ENCODE measurements at regions not wholly inside any gene's neighbourhood (a gene's known extent, or its start where the extent isn't known, plus 50 kb on each side); places are given as distances from the start of the nearest gene placed in this dataset.
"Not testable (repeated sequence)": the region's sequence is repeated elsewhere in the genome, so short reads cannot be mapped to it uniquely, and the experiment has no call there.

- no peak for FAIRE-seq
Observed at GRCh38 chr5:104355350-104355749, 792.8 kb upstream of the NUDT12 start.

GRCh38 chr5:104353371-104353770 is 790.8 kb upstream of the NUDT12 start:
- no peak for FAIRE-seq

GRCh38 chr5:104352954-104353353 is 790.4 kb upstream of the NUDT12 start:
- FAIRE-seq: no peak

GRCh38 chr5:104347119-104347708 is 784.6 kb upstream of the NUDT12 start:
- FAIRE-seq: no peak

GRCh38 chr5:104345222-104346016 is 782.8 kb upstream of the NUDT12 start:
- FAIRE-seq: no peak

GRCh38 chr5:104344809-104345208 is 782.2 kb upstream of the NUDT12 start:
- no peak for FAIRE-seq

GRCh38 chr5:104327801-104328200 is 765.2 kb upstream of the NUDT12 start:
- no peak for FAIRE-seq

GRCh38 chr5:104326966-104327365 is 764.4 kb upstream of the NUDT12 start:
- FAIRE-seq: peak; percentile 36

GRCh38 chr5:104325356-104325755 is 762.8 kb upstream of the NUDT12 start:
- FAIRE-seq: no peak

- FAIRE-seq: not testable (repeated sequence)
Observed at GRCh38 chr5:104316676-104317075, 754.1 kb upstream of the NUDT12 start.

GRCh38 chr5:104312481-104312880 is 749.9 kb upstream of the NUDT12 start:
- FAIRE-seq: peak; percentile 5

- no peak for FAIRE-seq
Observed at GRCh38 chr5:104305602-104306001, 743.0 kb upstream of the NUDT12 start.

GRCh38 chr5:104299998-104300706 is 737.6 kb upstream of the NUDT12 start:
- FAIRE-seq: no peak

GRCh38 chr5:104298518-104298917 is 735.9 kb upstream of the NUDT12 start:
- no peak for FAIRE-seq

- FAIRE-seq: no peak
Observed at GRCh38 chr5:104297076-104297475, 734.5 kb upstream of the NUDT12 start.

GRCh38 chr5:104295991-104296390 is 733.4 kb upstream of the NUDT12 start:
- FAIRE-seq: no peak

- FAIRE-seq: no peak
Observed at GRCh38 chr5:104283136-104283535, 720.5 kb upstream of the NUDT12 start.

GRCh38 chr5:104273725-104274124 is 711.1 kb upstream of the NUDT12 start:
- no peak for FAIRE-seq

GRCh38 chr5:104267320-104268015 is 704.9 kb upstream of the NUDT12 start:
- no peak for FAIRE-seq

- FAIRE-seq: no peak
Observed at GRCh38 chr5:104266161-104266560, 703.6 kb upstream of the NUDT12 start.

- FAIRE-seq: no peak
Observed at GRCh38 chr5:104265531-104266140, 703.0 kb upstream of the NUDT12 start.

GRCh38 chr5:104247260-104247659 is 684.7 kb upstream of the NUDT12 start:
- FAIRE-seq: no peak

- no peak for FAIRE-seq
Observed at GRCh38 chr5:104241046-104241445, 678.5 kb upstream of the NUDT12 start.

All from colon (tissue), 2 donors.